Caki2 (cell line): ENCODE measurements at regions not wholly inside any gene's neighbourhood (a gene's known extent, or its start where the extent isn't known, plus 50 kb on each side); places are given as distances from the start of the nearest gene placed in this dataset.

ENCODE experiments used
- DNase-seq: peaks from one replicate; pipeline ENCODE4 v3.0.0-alpha.2; 2015; ENCODE audit warnings: low read depth
- in situ Hi-C: cut with HindIII; loops from 2 replicates; pipeline ENCODE4 v1.10.0; 2016; ENCODE audit warnings: low sequenced_read_pairs, low pct_unique_long_range_greater_than_20kb, mixed read lengths

DNA sequence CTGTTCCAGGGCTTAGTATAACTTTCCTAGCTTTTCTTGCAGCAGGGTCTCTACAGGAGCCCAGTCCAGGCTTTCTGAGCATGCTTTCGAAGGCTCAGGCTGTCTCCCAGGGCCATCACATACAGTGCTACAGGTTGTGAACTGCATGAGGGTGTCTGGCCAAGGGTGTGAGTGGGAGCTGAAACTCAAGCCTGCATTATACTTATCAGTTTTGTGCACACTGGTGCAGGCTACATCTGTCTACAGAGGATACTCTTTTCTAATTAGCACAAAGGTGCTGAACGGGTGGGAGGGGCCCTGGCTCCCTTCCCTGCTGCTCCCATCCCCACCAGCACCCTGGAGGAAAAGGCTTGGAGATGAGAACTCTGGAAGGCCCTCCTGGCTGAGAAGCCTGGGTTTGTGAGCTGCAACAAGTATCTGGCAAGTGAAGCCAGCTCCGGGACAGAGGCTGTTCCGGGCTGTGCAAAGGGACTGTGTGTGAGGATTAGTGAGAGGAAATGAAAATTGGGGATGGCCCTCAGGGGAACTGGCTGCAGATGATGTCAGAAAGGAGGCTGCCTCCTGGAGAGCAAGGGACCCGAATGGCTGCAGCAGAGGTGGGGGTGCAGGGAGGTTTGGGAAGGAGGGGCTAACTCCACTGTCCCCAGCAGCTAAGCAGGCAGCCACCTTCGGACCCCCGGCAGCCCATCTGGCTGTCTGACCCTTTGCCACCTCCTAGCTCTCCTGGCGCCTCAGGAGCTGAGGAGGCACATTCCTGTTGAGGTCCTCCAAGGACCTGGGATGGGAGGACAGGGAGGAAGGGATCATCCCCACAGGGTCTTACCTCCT is 68.5 kb downstream of the EFNB1 start:
- DNase-seq: no peak

DNA sequence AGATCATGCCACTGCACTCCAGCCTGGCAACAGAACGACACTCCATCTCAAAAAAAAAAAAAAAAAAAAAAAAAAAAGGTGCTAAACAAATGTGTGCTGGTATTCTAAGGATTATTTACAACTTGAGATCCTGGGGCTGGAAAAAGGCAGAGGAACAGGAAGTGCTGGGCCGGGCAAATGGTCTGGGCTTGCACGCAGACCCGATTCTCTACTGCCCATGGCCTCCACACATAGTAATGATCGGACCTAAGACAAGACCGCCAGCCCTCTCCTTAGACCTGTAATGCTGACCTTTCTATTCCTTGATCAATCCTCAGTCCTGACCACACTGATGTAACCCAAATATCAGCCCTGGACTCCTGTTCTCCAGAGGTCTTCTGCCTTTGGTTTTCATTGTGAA is 67.8 kb downstream of the EFNB1 start:
- no peak for DNase-seq
- in situ Hi-C loops: no loop called here

More for the DNA sequence above, 68.5 kb downstream of the EFNB1 start:
- in situ Hi-C loops: no loop called here

DNA sequence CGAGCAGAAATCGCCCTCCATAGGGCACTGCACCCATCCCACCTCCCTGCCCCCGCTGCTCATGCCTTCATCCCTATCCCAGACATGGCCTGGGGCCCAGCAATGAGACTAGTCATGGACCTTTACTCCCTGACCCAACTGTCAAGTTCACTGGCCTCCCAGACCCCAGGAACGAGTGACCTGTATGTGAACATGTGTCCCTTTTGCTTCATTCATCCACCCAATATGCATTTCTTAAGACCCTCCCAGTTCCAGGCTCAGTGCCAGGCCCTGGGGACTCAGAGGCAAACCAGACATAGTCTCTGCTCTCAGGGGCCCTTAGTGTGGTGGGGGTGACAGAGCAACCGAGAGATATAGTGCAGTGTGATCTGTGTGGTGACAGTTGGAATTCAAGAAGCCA is 67.0 kb downstream of the EFNB1 start:
- no peak for DNase-seq
- in situ Hi-C loops: no loop called here

DNA sequence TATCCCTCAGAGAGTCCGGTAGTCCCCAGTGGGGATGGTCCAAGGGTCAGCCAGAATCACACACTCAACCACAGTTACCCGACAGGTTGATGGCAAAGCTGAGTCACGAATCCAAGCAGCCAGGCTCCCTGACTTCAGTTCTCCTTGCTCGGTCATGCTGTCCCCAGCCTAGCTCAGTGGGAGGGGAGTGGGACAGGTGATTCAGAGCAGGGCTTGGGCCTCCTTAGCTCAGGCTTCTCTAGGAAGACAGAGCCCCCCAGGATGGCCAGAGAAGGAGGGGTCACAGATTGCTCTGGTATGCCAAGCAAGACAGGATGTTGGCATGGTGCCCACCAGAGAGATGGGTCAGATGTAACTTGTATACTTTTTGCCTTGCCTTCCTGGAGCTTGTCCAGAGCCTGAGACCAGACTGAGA is 66.5 kb downstream of the EFNB1 start:
- in situ Hi-C loops: no loop called here
- peak; percentile 22 for DNase-seq

DNA sequence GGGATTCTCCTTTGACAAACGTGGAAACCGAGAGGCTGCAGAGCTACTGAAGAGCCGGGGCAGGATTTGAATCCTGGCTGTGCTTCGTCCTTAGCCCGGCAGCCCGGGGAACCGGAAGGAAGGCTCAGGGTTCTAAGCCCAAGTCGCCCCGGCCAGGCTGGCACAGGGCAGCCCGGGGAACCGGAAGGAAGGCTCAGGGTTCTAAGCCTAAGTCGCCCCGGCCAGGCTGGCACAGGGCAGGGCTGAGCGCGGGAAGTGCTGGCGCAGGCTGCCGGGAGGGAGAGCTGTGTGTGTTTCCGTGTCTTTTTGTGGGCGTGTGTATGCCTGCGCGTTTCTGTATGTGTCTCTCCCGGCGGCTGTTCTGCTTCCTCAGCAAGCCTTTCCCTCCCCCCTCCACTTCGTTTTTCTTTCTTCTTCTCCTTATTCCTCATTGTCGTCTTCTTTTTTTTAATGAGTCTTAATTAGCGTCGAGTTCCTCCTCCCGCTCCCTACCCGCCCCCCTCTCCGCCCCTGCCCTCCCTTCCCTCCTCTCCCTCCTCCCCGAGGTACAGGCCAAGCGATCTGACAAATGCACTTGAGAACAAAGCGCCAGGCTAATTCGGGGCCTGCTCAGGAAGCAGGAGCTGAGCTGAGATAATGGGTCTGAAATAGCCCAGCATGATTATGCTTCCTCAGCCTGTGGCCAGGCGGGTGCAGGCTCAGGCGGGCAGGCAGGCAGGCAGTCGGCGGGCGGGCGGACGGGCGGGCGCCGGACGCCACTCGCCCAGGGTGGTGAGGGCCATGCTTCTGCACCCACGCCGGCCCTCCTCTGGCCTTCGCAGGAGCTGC is 65.9 kb downstream of the EFNB1 start:
- in situ Hi-C loops: no loop called here
- DNase-seq: no peak

DNA sequence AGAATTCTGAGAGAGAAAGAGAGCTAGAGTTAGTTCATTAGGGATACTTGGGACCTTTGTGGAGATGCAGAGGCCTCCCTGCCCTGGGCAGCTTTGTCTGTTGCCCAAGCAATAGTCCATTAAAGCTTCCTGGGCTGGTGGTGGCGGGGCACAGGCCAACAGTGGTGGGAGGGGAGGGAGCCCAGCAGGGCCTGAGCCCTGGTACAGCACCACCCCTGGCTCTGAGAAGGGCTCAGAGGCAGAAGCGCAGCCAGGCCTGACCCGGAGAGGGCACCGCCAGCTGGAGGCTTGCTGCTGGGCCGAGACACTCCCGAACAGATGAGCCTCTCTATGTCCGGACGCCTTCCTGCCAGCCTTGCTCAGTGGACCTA is 65.3 kb downstream of the EFNB1 start:
- no peak for DNase-seq
- in situ Hi-C loops: no loop called here

DNA sequence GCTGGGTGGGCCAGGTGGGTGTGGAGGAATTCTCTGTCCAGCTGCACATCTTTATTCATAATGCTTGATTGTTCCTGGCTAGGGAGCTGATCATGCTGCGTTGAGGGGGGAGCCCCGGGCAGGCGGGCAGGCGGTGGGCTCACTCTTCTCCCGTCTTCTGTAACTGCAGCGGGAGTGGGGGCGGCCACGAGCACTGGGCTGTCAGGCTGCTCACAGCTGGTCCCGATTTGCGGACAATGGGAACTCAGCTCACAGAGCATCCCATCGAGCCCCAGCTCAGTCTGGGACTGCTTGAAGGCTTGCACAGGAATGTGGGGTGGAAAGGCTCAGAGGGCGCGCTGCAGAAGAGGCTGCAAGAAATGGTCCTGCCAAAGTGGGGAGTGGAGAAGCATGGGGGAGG is 63.8 kb downstream of the EFNB1 start:
- in situ Hi-C loops: no loop called here
- no peak for DNase-seq

DNA sequence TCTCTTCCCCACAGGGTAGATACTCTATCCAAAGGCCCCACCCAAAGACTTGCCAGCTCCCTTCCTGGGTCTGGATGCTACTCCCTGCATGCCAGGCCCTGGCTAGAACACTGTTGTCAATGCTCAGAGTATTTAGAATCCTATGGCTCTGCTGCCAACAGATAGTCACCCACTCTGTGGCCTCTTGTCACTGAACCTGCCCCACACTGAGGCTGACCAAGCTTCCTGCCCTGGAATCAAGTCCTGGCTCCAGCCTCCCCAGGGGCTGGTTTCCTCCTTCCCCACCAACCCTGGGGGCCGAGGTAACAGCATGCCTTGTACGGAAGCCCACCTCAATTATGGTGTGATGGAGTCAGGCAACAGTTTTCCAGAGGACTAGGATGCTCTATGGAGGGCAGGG is 63.3 kb downstream of the EFNB1 start:
- DNase-seq: no peak
- in situ Hi-C loops: no loop called here
